NCI-H2081 treated with DMSO at 0.1 percent for 48 hours (cell line): ENCODE measurements at regions not wholly inside any gene's neighbourhood (a gene's known extent, or its start where the extent isn't known, plus 50 kb on each side); places are given as distances from the start of the nearest gene placed in this dataset.

Experiments used
- DNase-seq: peaks from one replicate; lab custom pipeline; 2025; lab: John Stamatoyannopoulos, UW

DNA sequence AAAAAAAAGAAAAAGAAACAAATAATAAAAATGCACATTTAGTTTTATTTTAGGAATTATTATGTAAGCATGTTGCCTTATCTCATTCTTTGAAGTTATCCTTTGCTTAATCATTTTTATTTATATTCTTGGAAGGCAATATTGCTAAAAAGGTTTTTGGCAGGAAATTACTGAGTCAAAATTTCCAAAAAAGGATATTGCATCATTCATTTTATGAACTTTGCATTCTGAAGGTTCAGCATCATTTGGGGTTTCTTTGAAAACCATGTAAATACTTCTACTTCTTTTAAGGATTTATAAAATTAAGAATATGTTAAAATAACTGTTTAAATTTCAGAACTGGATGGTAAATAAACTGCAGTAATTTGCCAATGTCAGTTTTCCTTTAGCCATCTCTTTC lies 94.2 kb upstream of the CTNND2 start:
- no peak for DNase-seq

DNA sequence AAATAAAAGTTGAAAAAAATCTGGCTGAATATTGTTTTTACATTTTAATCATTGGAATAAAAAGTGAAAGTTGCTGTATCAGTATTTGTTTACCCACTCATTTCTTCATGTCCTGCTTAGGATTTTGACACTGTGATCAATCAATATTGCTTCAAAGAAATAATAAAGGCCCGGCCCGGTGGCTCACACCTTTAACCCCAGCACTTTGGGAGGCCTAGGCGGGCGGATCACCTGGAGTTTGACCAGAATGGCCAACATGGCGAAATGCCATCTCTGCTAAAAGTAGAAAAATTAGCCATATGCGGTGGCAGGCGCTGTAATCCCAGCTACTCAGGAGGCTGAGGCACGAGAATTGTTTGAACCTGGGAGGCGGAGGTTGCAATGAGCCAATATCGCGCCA lies 93.7 kb upstream of the CTNND2 start:
- no peak for DNase-seq

DNA sequence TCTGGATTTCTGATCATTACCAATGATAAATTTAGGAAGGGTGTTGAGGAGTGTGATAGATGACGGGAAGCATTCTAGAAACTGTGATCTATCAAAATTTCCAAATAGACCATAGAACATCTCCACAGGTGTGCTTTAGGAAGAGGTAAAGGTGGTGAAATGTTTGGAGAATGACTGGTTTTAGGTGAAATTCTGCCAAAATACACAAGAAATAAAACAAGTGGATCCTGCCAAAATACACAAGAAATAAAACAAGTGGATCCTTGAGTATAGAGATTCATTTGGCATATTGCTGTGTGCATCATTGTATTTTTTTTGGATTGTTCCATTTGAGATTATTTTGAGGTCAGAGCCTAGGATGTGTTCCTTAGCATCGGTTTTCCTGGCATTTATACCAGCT lies 88.3 kb upstream of the CTNND2 start:
- DNase-seq = no peak

DNA sequence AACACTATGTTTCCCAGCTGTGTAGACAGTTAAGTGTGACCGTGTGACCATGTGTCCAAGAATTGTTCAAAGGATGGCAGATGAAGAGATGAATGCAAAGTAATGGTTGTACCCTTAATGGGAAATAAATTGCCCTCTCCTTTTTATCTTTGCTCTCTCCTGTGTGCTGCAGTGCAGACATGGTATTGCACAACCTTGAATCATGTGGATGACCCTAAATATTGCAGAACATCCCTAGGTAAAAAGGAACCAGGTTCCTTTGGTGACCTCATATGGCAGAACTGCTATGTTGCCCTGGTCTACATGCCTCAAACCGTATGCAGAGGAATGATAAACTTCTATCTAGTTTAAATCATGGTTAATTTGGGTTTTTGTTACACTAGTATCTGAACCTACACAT lies 81.7 kb upstream of the CTNND2 start:
- DNase-seq = no peak

DNA sequence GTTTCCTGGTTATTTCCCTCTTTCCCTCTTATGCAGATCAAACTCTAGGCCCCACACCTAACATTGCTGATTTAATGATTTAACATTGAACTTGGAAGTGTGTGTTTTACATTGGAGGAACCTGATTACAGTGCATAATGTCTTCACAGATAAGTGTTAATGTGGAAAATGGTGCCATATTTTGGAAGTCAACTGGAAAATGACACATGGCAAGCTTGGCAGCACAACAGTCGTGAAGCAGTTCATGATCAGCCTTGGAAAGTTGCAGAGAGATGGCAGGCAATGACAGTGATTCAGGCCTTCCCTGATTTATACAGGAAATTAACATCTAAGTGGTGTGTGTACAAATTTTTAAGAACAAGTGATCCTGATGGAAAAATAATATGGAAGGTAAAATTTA lies 80.0 kb upstream of the CTNND2 start:
- no peak for DNase-seq

DNA sequence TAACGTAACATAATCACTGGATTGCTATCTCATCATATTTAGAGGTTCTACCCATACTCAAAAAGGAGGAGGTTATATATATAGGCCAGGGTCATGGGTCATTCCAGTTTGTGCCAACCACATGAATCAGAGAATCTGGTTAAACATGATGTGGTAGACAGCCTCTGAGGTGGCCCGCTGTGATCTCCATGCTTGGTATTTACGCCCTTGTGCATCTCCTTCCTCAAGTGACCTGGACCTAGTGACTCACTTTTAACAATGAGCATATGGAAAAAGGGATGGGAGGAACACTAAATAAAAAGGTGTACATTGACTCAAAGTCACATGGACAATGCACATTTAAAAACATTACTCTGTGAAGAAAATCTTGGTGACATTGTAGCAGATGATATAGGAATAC lies 77.7 kb upstream of the CTNND2 start:
- DNase-seq = no peak

DNA sequence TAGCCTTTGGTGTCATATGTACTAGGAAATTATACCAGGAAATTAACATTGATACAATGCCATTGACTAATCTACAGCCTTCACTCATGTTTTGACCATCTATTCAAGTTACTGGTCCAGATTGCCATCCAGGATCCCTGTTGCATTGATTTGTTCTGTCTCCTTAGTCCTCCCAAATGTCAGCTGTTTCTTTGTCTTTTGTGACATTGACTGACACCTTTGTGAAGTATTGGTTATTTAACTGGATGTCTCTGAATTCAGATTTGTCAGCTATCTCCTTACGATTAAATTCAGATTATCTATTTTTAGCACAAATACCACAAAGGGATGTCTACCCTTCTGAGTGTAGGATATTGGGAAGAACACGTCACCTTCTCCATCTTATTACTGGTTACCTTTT lies 73.7 kb upstream of the CTNND2 start:
- no peak for DNase-seq

DNA sequence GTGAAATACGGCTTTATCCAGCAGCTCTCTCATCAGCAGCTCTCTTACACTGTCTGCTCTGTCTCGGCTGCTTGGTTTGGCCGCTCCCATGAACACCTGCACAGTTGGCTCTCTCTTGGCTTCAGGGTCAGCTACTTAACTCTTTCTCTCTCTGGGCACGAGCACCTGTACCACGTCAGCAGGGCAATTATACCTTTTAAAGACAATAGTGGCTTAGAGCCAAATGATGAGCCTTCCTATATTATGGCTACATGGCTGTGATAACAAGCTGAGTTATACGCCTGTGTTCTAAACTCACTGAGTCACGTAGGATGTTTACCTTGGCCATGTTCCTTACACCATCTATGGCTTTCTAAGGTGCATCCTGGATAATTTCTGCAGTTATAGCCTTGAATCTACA lies 69.2 kb upstream of the CTNND2 start:
- DNase-seq = no peak

DNA sequence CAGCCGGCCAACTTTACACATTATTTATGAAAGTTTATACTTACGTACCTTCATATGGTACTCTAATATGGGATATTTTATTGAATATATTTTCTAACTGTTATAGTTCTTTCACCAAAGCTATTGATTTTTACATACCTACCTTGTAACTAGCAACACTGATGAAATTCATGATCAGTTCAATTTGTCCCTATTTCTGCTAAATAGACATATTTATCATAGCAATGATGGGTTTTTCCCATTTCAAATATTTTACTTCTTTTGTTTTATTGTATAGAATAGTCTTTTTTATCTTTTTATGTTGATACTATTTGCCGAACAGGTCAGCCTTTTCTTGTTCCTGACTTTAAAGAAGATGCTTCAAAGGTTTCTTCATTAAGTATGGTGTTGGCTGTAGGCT lies 59.0 kb upstream of the CTNND2 start:
- no peak for DNase-seq

DNA sequence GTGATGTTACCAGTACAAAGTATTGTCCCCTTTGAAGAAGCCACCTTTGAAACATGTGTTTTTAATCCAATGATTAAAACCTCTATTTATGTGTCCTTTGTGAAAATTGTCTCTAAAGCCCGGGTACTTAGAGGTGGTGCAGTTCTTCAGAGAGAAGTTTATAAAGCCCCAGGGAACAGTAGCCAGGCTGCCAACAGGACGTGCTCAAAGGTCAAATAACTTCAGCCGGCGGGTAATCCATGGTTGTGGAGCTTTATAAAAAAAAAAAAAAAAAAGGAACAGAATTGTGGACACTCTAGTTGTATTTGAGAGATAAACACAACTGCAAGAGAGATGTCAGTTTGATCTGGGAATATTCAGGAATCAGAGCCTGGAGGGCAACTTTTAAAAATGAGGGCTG lies 57.9 kb upstream of the CTNND2 start:
- no peak for DNase-seq

DNA sequence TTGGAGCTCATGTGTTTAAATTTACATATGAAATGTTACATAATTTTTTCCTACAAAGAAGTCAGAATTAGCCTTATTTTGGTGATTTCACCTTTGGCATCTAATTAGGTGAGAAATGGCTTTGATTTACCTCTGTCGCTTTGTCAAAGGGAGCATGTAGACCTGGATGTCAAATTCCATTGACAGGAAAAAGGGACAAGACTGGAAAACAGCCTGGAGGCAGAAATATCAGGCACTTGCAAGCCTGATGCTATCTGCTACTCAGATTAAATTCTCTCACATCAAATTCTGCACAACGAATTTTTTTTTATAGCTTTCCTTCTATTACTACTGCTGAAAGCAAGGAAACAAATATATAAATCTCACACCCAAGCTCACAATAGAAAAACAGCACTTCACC lies 54.1 kb upstream of the CTNND2 start:
- no peak for DNase-seq

DNA sequence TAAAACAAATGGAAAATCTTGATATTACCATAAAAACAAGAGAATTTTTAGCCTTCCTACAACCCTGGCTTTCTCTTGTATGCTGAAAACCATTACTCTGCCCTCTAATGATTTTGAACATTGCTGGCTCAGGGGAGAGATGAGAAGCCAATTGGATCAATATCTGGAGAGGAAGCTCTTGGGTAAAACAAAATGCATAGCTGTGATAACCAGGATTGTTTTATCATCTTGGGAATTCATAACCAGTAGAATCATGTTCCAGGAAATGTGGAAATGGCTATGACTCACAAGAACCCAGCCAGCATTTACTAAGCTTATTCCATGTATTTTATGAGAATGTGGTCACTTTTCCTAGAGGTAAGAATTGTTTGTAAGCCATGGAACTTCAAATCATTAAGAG lies 51.1 kb upstream of the CTNND2 start:
- no peak for DNase-seq
